ENCODE measurements at regions not wholly inside any gene's neighbourhood (a gene's known extent, or its start where the extent isn't known, plus 50 kb on each side); places are given as distances from the start of the nearest gene placed in this dataset.
"Not testable (repeated sequence)": the region's sequence is repeated elsewhere in the genome, so short reads cannot be mapped to it uniquely, and the experiment has no call there.

DNA sequence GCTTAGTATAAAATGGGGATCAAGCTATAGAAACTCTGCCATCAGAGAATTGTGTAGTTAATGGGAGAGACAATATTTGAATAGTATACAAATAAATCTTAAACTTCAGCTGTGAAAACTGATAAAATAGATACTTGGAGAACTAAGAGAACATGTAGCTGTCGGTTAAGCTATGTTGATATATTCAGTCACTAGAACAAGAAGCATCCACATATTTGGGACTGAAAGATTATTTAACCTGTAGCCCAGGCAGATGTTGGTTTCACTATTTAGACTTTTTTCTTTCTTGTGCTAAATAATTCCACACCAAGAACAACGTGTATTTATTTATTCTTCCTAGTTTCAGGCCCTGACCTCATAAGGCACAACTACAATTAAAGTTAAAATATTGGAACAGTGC, 521.0 kb upstream of the CCNG1 start:
- no peak for DNase-seq (ENCODE audit: low read depth in 4 of 6, low spot score in 6 of 6)
- H3K9me3 ChIP-seq (ENCODE audit: control insufficient read depth, insufficient read depth, low read length): no peaks in the 10 kb centered on the region
- H3K36me3 ChIP-seq (ENCODE audit: control insufficient read depth, insufficient read depth, low read length): no peaks in the 10 kb centered on the region
- H3K4me1 ChIP-seq (ENCODE audit: control insufficient read depth, insufficient read depth, low read length): no peaks in the 10 kb centered on the region
- H3K4me3 ChIP-seq (ENCODE audit: low read depth, low read length): no peak overlapping the region
- no peak overlapping the region for H3K27ac ChIP-seq (ENCODE audit: low read depth, low read length)
- no CpG with 5 or more reads among the region's 2 CpGs for WGBS (ENCODE audit: insufficient coverage)
- no peaks in the 10 kb centered on the region for H3K27me3 ChIP-seq (ENCODE audit: control insufficient read depth, insufficient read depth, low read length)

DNA sequence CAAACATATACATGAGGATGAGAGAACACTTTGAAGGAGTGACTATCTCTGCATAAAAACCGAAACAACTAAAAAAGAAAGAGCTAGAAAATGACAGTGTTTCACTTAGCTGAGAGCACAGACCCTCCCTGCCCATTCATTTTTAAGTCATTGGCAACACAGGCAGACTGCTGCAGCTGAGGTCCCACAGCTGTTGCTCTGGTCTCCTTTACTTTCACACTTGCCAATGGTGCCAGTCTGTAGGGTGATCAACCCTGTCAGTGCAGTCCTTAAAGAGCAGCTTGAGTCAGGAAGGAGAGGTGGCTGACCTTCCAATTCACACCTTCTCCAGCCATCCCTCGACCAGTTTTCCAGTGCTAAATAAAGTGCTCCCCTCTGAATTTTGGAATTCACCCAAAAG, 508.3 kb upstream of the CCNG1 start:
- 73% methylated on average over 2 of the region's 2 CpGs for WGBS (ENCODE audit: insufficient coverage)
- Histone ChIP-seq H3K4me1 (ENCODE audit: control insufficient read depth, insufficient read depth, low read length) (no peaks in the 10 kb centered on the region), H3K4me3 (ENCODE audit: low read depth, low read length) (no peak overlapping the region), H3K9me3 (ENCODE audit: control insufficient read depth, insufficient read depth, low read length) (no peaks in the 10 kb centered on the region), H3K36me3 (ENCODE audit: control insufficient read depth, insufficient read depth, low read length) (no peaks in the 10 kb centered on the region), H3K27ac (ENCODE audit: low read depth, low read length) (no peak overlapping the region), H3K27me3 (ENCODE audit: control insufficient read depth, insufficient read depth, low read length) (no peaks in the 10 kb centered on the region)
- DNase-seq (ENCODE audit: low read depth in 4 of 6, low spot score in 6 of 6): no peak

- Histone ChIP-seq H3K27me3 (ENCODE audit: control insufficient read depth, insufficient read depth, low read length) (no peaks in the 10 kb centered on the region), H3K27ac (ENCODE audit: low read depth, low read length) (no peak overlapping the region), H3K36me3 (ENCODE audit: control insufficient read depth, insufficient read depth, low read length) (no peaks in the 10 kb centered on the region), H3K4me3 (ENCODE audit: low read depth, low read length) (no peak overlapping the region), H3K9me3 (ENCODE audit: control insufficient read depth, insufficient read depth, low read length) (no peaks in the 10 kb centered on the region), H3K4me1 (ENCODE audit: control insufficient read depth, insufficient read depth, low read length) (no peaks in the 10 kb centered on the region)
- DNase-seq (ENCODE audit: low read depth in 4 of 6, low spot score in 6 of 6): no peak
- WGBS (ENCODE audit: insufficient coverage): no CpG with 5 or more reads among the region's 2 CpGs
Observed at GRCh38 chr5:162931501-162931900, 505.9 kb upstream of the CCNG1 start.

DNA sequence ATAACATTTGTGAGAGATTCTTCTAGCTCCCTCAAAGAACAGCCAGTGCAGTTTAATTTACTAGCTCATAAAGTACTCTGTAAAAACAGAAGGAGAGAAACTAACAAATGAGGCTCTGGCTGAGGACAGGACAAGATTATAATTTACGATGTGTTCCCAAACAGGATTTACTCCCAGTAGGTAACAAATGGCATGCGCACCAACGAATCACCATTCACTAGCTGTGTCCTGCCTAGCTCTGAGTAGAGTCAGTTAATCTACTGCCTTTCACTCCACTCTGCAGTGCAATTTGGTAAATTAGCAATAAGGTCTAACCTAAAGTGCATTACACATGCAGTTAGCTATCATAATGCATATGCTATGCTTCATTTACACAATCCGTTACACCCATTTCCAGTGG, 497.4 kb upstream of the CCNG1 start:
- Histone ChIP-seq H3K4me1 (ENCODE audit: control insufficient read depth, insufficient read depth, low read length) (no peaks in the 10 kb centered on the region), H3K27ac (ENCODE audit: low read depth, low read length) (no peak overlapping the region), H3K4me3 (ENCODE audit: low read depth, low read length) (no peak overlapping the region), H3K27me3 (ENCODE audit: control insufficient read depth, insufficient read depth, low read length) (no peaks in the 10 kb centered on the region), H3K9me3 (ENCODE audit: control insufficient read depth, insufficient read depth, low read length) (no peaks in the 10 kb centered on the region), H3K36me3 (ENCODE audit: control insufficient read depth, insufficient read depth, low read length) (no peaks in the 10 kb centered on the region)
- peak in 3 of 6 donors; percentile 6 to 65 (median 11) for DNase-seq (ENCODE audit: low read depth in 4 of 6, low spot score in 6 of 6)
- 60% methylated on average over 1 of the region's 4 CpGs for WGBS (ENCODE audit: insufficient coverage)

GRCh38 chr5:162948677-162949076, 488.7 kb upstream of the CCNG1 start:
- 84% methylated on average over 3 of the region's 4 CpGs for WGBS (ENCODE audit: insufficient coverage)
- no peak overlapping the region for H3K4me3 ChIP-seq (ENCODE audit: low read depth, low read length)
- no peaks in the 10 kb centered on the region for H3K36me3 ChIP-seq (ENCODE audit: control insufficient read depth, insufficient read depth, low read length)
- H3K27ac ChIP-seq (ENCODE audit: low read depth, low read length): no peak overlapping the region
- no peak for DNase-seq (ENCODE audit: low read depth in 4 of 6, low spot score in 6 of 6)
- H3K9me3 ChIP-seq (ENCODE audit: control insufficient read depth, insufficient read depth, low read length): no peaks in the 10 kb centered on the region
- no peaks in the 10 kb centered on the region for H3K4me1 ChIP-seq (ENCODE audit: control insufficient read depth, insufficient read depth, low read length)
- no peaks in the 10 kb centered on the region for H3K27me3 ChIP-seq (ENCODE audit: control insufficient read depth, insufficient read depth, low read length)

GRCh38 chr5:162956570-162956969, 480.8 kb upstream of the CCNG1 start:
- Histone ChIP-seq H3K4me1 (ENCODE audit: control insufficient read depth, insufficient read depth, low read length) (no peaks in the 10 kb centered on the region), H3K27me3 (ENCODE audit: control insufficient read depth, insufficient read depth, low read length) (no peaks in the 10 kb centered on the region), H3K36me3 (ENCODE audit: control insufficient read depth, insufficient read depth, low read length) (no peaks in the 10 kb centered on the region), H3K9me3 (ENCODE audit: control insufficient read depth, insufficient read depth, low read length) (no peaks in the 10 kb centered on the region), H3K27ac (ENCODE audit: low read depth, low read length) (no peak overlapping the region), H3K4me3 (ENCODE audit: low read depth, low read length) (no peak overlapping the region)
- 100% methylated on average over 1 of the region's 1 CpG for WGBS (ENCODE audit: insufficient coverage)
- no peak for DNase-seq (ENCODE audit: low read depth in 4 of 6, low spot score in 6 of 6)

- not testable (repeated sequence) for H3K4me1 ChIP-seq (ENCODE audit: control insufficient read depth, insufficient read depth, low read length); H3K9me3 ChIP-seq (ENCODE audit: control insufficient read depth, insufficient read depth, low read length); H3K27me3 ChIP-seq (ENCODE audit: control insufficient read depth, insufficient read depth, low read length); DNase-seq (ENCODE audit: low read depth in 4 of 6, low spot score in 6 of 6); H3K36me3 ChIP-seq (ENCODE audit: control insufficient read depth, insufficient read depth, low read length); H3K27ac ChIP-seq (ENCODE audit: low read depth, low read length); H3K4me3 ChIP-seq (ENCODE audit: low read depth, low read length)
- 70% methylated on average over 3 of the region's 4 CpGs for WGBS (ENCODE audit: insufficient coverage)
Observed at GRCh38 chr5:162964144-162964543, 473.3 kb upstream of the CCNG1 start.

GRCh38 chr5:162990063-162990462, 447.3 kb upstream of the CCNG1 start:
- no peaks in the 10 kb centered on the region for H3K36me3 ChIP-seq (ENCODE audit: control insufficient read depth, insufficient read depth, low read length)
- H3K27ac ChIP-seq (ENCODE audit: low read depth, low read length): no peak overlapping the region
- no peak overlapping the region for H3K4me3 ChIP-seq (ENCODE audit: low read depth, low read length)
- H3K9me3 ChIP-seq (ENCODE audit: control insufficient read depth, insufficient read depth, low read length): no peaks in the 10 kb centered on the region
- no peak for DNase-seq (ENCODE audit: low read depth in 4 of 6, low spot score in 6 of 6)
- H3K4me1 ChIP-seq (ENCODE audit: control insufficient read depth, insufficient read depth, low read length): no peaks in the 10 kb centered on the region
- H3K27me3 ChIP-seq (ENCODE audit: control insufficient read depth, insufficient read depth, low read length): no peaks in the 10 kb centered on the region

DNA sequence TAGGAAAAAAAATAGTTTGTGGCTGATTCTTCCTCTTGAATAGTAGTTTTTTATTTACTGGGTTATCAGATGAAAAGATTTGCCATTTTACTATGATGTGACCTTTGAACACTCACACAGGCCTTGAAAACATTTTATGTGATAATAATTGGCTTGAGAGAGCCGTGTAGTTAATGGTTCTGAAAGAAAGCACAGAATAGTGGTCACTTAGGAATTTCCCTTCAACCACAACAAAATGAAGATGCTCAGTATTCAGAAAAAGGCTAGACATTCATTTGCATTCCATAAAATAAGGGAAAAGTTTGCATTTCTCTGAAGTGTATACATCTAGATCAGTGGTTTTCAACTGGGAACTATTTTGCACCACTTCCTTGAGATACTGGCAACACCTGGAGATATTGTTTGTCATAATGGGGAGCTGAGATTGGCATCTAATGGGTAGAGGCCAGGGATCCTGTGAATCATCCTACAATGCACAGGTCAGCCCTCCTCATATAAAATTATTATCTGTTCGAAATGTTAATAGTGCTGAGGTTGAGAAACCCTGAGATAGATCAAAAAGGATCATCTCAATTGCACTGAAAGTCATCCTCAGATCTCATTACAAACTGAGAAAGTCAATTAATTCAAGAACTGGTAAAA, 446.4 kb upstream of the CCNG1 start:
- Histone ChIP-seq H3K36me3 (ENCODE audit: control insufficient read depth, insufficient read depth, low read length) (no peaks in the 10 kb centered on the region), H3K4me1 (ENCODE audit: control insufficient read depth, insufficient read depth, low read length) (no peaks in the 10 kb centered on the region), H3K27ac (ENCODE audit: low read depth, low read length) (no peak overlapping the region), H3K27me3 (ENCODE audit: control insufficient read depth, insufficient read depth, low read length) (no peaks in the 10 kb centered on the region), H3K4me3 (ENCODE audit: low read depth, low read length) (no peak overlapping the region), H3K9me3 (ENCODE audit: control insufficient read depth, insufficient read depth, low read length) (no peaks in the 10 kb centered on the region)
- no peak for DNase-seq (ENCODE audit: low read depth in 4 of 6, low spot score in 6 of 6)
- WGBS (ENCODE audit: insufficient coverage): no CpG with 5 or more reads among the region's 2 CpGs

- Histone ChIP-seq H3K4me3 (ENCODE audit: low read depth, low read length) (no peak overlapping the region), H3K27ac (ENCODE audit: low read depth, low read length) (no peak overlapping the region), H3K27me3 (ENCODE audit: control insufficient read depth, insufficient read depth, low read length) (no peaks in the 10 kb centered on the region), H3K4me1 (ENCODE audit: control insufficient read depth, insufficient read depth, low read length) (no peaks in the 10 kb centered on the region), H3K9me3 (ENCODE audit: control insufficient read depth, insufficient read depth, low read length) (no peaks in the 10 kb centered on the region), H3K36me3 (ENCODE audit: control insufficient read depth, insufficient read depth, low read length) (no peaks in the 10 kb centered on the region)
- DNase-seq (ENCODE audit: low read depth in 4 of 6, low spot score in 6 of 6): no peak
- whole genome bisulfite sequencing (ENCODE audit: insufficient coverage): no CpG with 5 or more reads among the region's 4 CpGs
Observed at GRCh38 chr5:162995568-162995967, 441.8 kb upstream of the CCNG1 start.
